Smooth muscle cell (in vitro differentiated cells): ENCODE measurements at regions not wholly inside any gene's neighbourhood (a gene's known extent, or its start where the extent isn't known, plus 50 kb on each side); places are given as distances from the start of the nearest gene placed in this dataset.

Experiments
- DNase-seq: peaks from one replicate; lab custom pipeline; 2025; ENCODE audit not compliant: unreplicated experiment; lab: John Stamatoyannopoulos, UW
- H2AFZ ChIP-seq: fragments of 200-600 bp; sonication (generic); 2 replicates; pipeline ENCODE4 v1.6.0; 2016; ENCODE audit warnings: antibody characterized with exemption, low read depth, mild to moderate bottlenecking
- H3F3A ChIP-seq: fragments of 200-600 bp; sonication (generic); 2 replicates; pipeline ENCODE4 v1.6.0; 2017; ENCODE audit warnings: antibody characterized with exemption, low read depth
- H3K27ac ChIP-seq: fragments of 200-600 bp; sonication (generic); 2 replicates; pipeline ENCODE4 v1.5.1; 2016; ENCODE audit warnings: low read depth, mild to moderate bottlenecking
- H3K27me3 ChIP-seq: fragments of 200-600 bp; sonication (generic); 2 replicates; pipeline ENCODE4 v1.6.1; 2016; ENCODE audit warnings: low read depth, mild to moderate bottlenecking
- H3K36me3 ChIP-seq: fragments of 200-600 bp; sonication (generic); 2 replicates; pipeline ENCODE4 v1.5.1; 2016; ENCODE audit warnings: low read depth
- H3K4me1 ChIP-seq: fragments of 200-600 bp; sonication (generic); 2 replicates; pipeline ENCODE4 v1.5.1; 2016; ENCODE audit warnings: low read depth
- H3K4me2 ChIP-seq: fragments of 200-600 bp; sonication (generic); 2 replicates; pipeline ENCODE4 v1.6.0; 2016; ENCODE audit warnings: mild to moderate bottlenecking
- H3K4me3 ChIP-seq: fragments of 200-600 bp; sonication (generic); 2 replicates; pipeline ENCODE4 v1.5.1; 2016; ENCODE audit warnings: mild to moderate bottlenecking
- H3K79me2 ChIP-seq: fragments of 200-600 bp; sonication (generic); 2 replicates; pipeline ENCODE4 v1.6.0; 2016; ENCODE audit warnings: low read depth, mild to moderate bottlenecking
- H3K9ac ChIP-seq: fragments of 200-600 bp; sonication (generic); 2 replicates; pipeline ENCODE4 v1.6.0; 2016; ENCODE audit warnings: low read depth
- H3K9me3 ChIP-seq: fragments of 200-600 bp; sonication (generic); replicated peaks from 2 replicates; pipeline ENCODE4 v1.5.1; 2016; ENCODE audit warnings: low read depth
- H4K20me1 ChIP-seq: fragments of 200-600 bp; sonication (generic); 2 replicates; pipeline ENCODE4 v1.6.0; 2016; ENCODE audit warnings: low read depth
- CTCF ChIP-seq: fragments of 200-600 bp; sonication (generic); IDR thresholded peaks from 2 replicates; pipeline ENCODE4 v1.5.1; 2017; ENCODE audit warnings: borderline replicate concordance, mild to moderate bottlenecking, antibody characterized with exemption; ENCODE audit not compliant: insufficient read depth, poor library complexity, severe bottlenecking
- WGBS: methylation state at CpG from one replicate; pipeline ENCODE4 v1.1.7; 2016; ENCODE audit warnings: low lambda C conversion rate; 5-methylcytosine and 5-hydroxymethylcytosine counted together

- WGBS = 65% methylated on average over 7 of the region's 7 CpGs
- DNase-seq = no peak
- Histone ChIP-seq H3K79me2 (peaks cover 98% of the 10 kb centered on the region), H3K9me3 (no peaks in the 10 kb centered on the region), H3K4me3 (no peak overlapping the region), H4K20me1 (peaks cover 100% of the 10 kb centered on the region), H3K9ac (no peak overlapping the region), H3F3A (peaks cover 21% of the 10 kb centered on the region), H3K4me2 (no peak overlapping the region), H3K27me3 (no peaks in the 10 kb centered on the region), H3K36me3 (peaks cover 3% of the 10 kb centered on the region), H3K27ac (peak overlapping the region; percentile 45), H2AFZ (no peak overlapping the region), H3K4me1 (no peaks in the 10 kb centered on the region)
- no peak for TF ChIP-seq CTCF
Measured at GRCh38 chr11:8787372-8787771, 104.8 kb downstream of the RPL27A start.

GRCh38 chr11:8788616-8789015 lies 106.0 kb downstream of the RPL27A start:
- TF ChIP-seq CTCF = no peak

GRCh38 chr11:8789864-8790263 lies 107.3 kb downstream of the RPL27A start:
- TF ChIP-seq CTCF = no peak
- Histone ChIP-seq H3K4me1 (no peaks in the 10 kb centered on the region), H3F3A (peaks cover 21% of the 10 kb centered on the region), H4K20me1 (peaks cover 100% of the 10 kb centered on the region), H3K27ac (no peak overlapping the region), H3K36me3 (peaks cover 3% of the 10 kb centered on the region), H3K9ac (no peak overlapping the region), H3K4me2 (no peak overlapping the region), H2AFZ (no peak overlapping the region), H3K9me3 (no peaks in the 10 kb centered on the region), H3K4me3 (no peak overlapping the region), H3K79me2 (peaks cover 100% of the 10 kb centered on the region), H3K27me3 (no peaks in the 10 kb centered on the region)
- no peak for DNase-seq
- WGBS = 78% methylated on average over 2 of the region's 2 CpGs

More at GRCh38 chr11:8788616-8789015, 106.0 kb downstream of the RPL27A start:
- Histone ChIP-seq H3K79me2 (peaks cover 100% of the 10 kb centered on the region), H3K27ac (peak overlapping the region; percentile 21), H3K4me2 (no peak overlapping the region), H4K20me1 (peaks cover 100% of the 10 kb centered on the region), H2AFZ (no peak overlapping the region), H3K27me3 (no peaks in the 10 kb centered on the region), H3K9ac (no peak overlapping the region), H3K36me3 (peaks cover 3% of the 10 kb centered on the region), H3K9me3 (no peaks in the 10 kb centered on the region), H3F3A (peaks cover 21% of the 10 kb centered on the region), H3K4me3 (no peak overlapping the region), H3K4me1 (no peaks in the 10 kb centered on the region)
- 95% methylated on average over 2 of the region's 2 CpGs for WGBS
- DNase-seq = no peak

- Histone ChIP-seq H3K4me2 (no peak overlapping the region), H3K4me3 (no peak overlapping the region), H3F3A (peaks cover 21% of the 10 kb centered on the region), H3K79me2 (peaks cover 99% of the 10 kb centered on the region), H3K36me3 (no peaks in the 10 kb centered on the region), H3K4me1 (no peaks in the 10 kb centered on the region), H3K27ac (no peak overlapping the region), H3K9ac (no peak overlapping the region), H2AFZ (no peak overlapping the region), H3K9me3 (no peaks in the 10 kb centered on the region), H3K27me3 (no peaks in the 10 kb centered on the region), H4K20me1 (peaks cover 100% of the 10 kb centered on the region)
- TF ChIP-seq CTCF = no peak
- WGBS = 95% methylated on average over 2 of the region's 2 CpGs
- DNase-seq = no peak
Measured at GRCh38 chr11:8790968-8791367, 108.4 kb downstream of the RPL27A start.
